Fibroblast of peridontal ligament (primary cell): ENCODE measurements at regions not wholly inside any gene's neighbourhood (a gene's known extent, or its start where the extent isn't known, plus 50 kb on each side); places are given as distances from the start of the nearest gene placed in this dataset.

Source experiments
- DNase-seq: peaks from one replicate; pipeline ENCODE4 v3.0.0-alpha.2; 2010; ENCODE audit errors: extremely low read depth

GRCh38 chr20:22916021-22916842 lies 118.9 kb upstream of the SSTR4 start:
- DNase-seq: no peak

- no peak for DNase-seq
Observed at GRCh38 chr20:22918286-22918983, 116.7 kb upstream of the SSTR4 start.

- DNase-seq: no peak
Observed at GRCh38 chr20:22920898-22921297, 114.2 kb upstream of the SSTR4 start.

GRCh38 chr20:22921595-22922421 lies 113.3 kb upstream of the SSTR4 start:
- DNase-seq: peak; percentile 60

GRCh38 chr20:22922987-22923386 lies 112.1 kb upstream of the SSTR4 start:
- DNase-seq: no peak

- DNase-seq: no peak
Observed at GRCh38 chr20:22924046-22924737, 110.9 kb upstream of the SSTR4 start.

GRCh38 chr20:22924949-22925612 lies 110.0 kb upstream of the SSTR4 start:
- no peak for DNase-seq

- DNase-seq: no peak
Observed at GRCh38 chr20:22925613-22925983, 109.5 kb upstream of the SSTR4 start.

- no peak for DNase-seq
Observed at GRCh38 chr20:22927537-22927936, 107.6 kb upstream of the SSTR4 start.

GRCh38 chr20:22928679-22929078 lies 106.4 kb upstream of the SSTR4 start:
- no peak for DNase-seq

GRCh38 chr20:22929661-22930060 lies 105.5 kb upstream of the SSTR4 start:
- no peak for DNase-seq

- no peak for DNase-seq
Observed at GRCh38 chr20:22931653-22932608, 103.2 kb upstream of the SSTR4 start.

GRCh38 chr20:22939181-22939580 lies 95.9 kb upstream of the SSTR4 start:
- no peak for DNase-seq

GRCh38 chr20:22940350-22940749 lies 94.8 kb upstream of the SSTR4 start:
- no peak for DNase-seq

- DNase-seq: no peak
Observed at GRCh38 chr20:22941550-22941949, 93.6 kb upstream of the SSTR4 start.

- no peak for DNase-seq
Observed at GRCh38 chr20:22942742-22943141, 92.4 kb upstream of the SSTR4 start.

GRCh38 chr20:22944062-22944461 lies 91.0 kb upstream of the SSTR4 start:
- no peak for DNase-seq

- no peak for DNase-seq
Observed at GRCh38 chr20:22944936-22945335, 90.2 kb upstream of the SSTR4 start.

- DNase-seq: no peak
Observed at GRCh38 chr20:22946596-22946995, 88.5 kb upstream of the SSTR4 start.
